Erythroblast (primary cell): ENCODE measurements at regions not wholly inside any gene's neighbourhood (a gene's known extent, or its start where the extent isn't known, plus 50 kb on each side); places are given as distances from the start of the nearest gene placed in this dataset.

Experiments
- GATA1 ChIP-seq: IDR thresholded peaks from 2 replicates; pipeline ENCODE4 v1.6.1; 2011; ENCODE audit warnings: low read depth, mild to moderate bottlenecking, control low read depth, low read length, moderate library complexity
- POLR2A ChIP-seq: IDR thresholded peaks from 2 replicates; pipeline ENCODE4 v1.6.1; 2011; ENCODE audit warnings: mild to moderate bottlenecking, low read length

GRCh38 chr16:79816081-79816497 is 215.6 kb upstream of the MAF start:
- no peak for TF ChIP-seq POLR2A
- TF ChIP-seq GATA1: no peak
